Ishikawa (cell line): ENCODE measurements at regions not wholly inside any gene's neighbourhood (a gene's known extent, or its start where the extent isn't known, plus 50 kb on each side); places are given as distances from the start of the nearest gene placed in this dataset.

Source experiments
- CEBPB ChIP-seq: IDR thresholded peaks from 2 replicates; pipeline ENCODE4 v1.6.1; 2012
- EGR1 ChIP-seq: IDR thresholded peaks from 2 replicates; pipeline ENCODE4 v1.6.1; 2012
- MAX ChIP-seq: IDR thresholded peaks from 2 replicates; pipeline ENCODE4 v1.6.1; 2012
- RAD21 ChIP-seq: IDR thresholded peaks from 2 replicates; pipeline ENCODE4 v1.6.1; 2012; ENCODE audit warnings: low read depth
- REST ChIP-seq: IDR thresholded peaks from 2 replicates; pipeline ENCODE4 v1.6.1; 2012; ENCODE audit warnings: low read depth, mild to moderate bottlenecking
- YY1 ChIP-seq: IDR thresholded peaks from 2 replicates; pipeline ENCODE4 v1.6.1; 2012; ENCODE audit warnings: low read depth

- no peak for TF ChIP-seq RAD21
- TF ChIP-seq REST, result no peak
- TF ChIP-seq YY1, result no peak
- no peak for TF ChIP-seq MAX
- TF ChIP-seq EGR1, result no peak
- TF ChIP-seq CEBPB, result no peak
Observed at GRCh38 chr21:15255763-15256162, 191.0 kb upstream of the NRIP1 start.
